Activated naive CD8-positive, alpha-beta T cell treated with anti-CD3 and anti-CD28 coated beads, Interleukin-2, amount 50 U/mL, for 24 hours (primary cell): ENCODE measurements at regions not wholly inside any gene's neighbourhood (a gene's known extent, or its start where the extent isn't known, plus 50 kb on each side); places are given as distances from the start of the nearest gene placed in this dataset.

ENCODE experiments used
- ATAC-seq: fragments of 150-1000 bp; cut with Tn5 transposase; one replicate; pipeline ENCODE4 v1.10.0; 2021
- DNase-seq: peaks from one replicate; pipeline ENCODE4 v3.0.0; 2021
- H3K27ac Mint-ChIP-seq: one replicate; pipeline ENCODE4 v1.8.0; 2021; ENCODE audit warnings: mild to moderate bottlenecking, mixed read lengths
- H3K27me3 Mint-ChIP-seq: one replicate; pipeline ENCODE4 v1.8.0; 2021; ENCODE audit warnings: mixed read lengths
- H3K36me3 Mint-ChIP-seq: one replicate; pipeline ENCODE4 v1.8.0; 2021; ENCODE audit warnings: low read depth, mixed read lengths
- H3K4me1 Mint-ChIP-seq: one replicate; pipeline ENCODE4 v1.8.0; 2021; ENCODE audit warnings: mixed read lengths
- H3K4me3 Mint-ChIP-seq: one replicate; pipeline ENCODE4 v1.8.0; 2021; ENCODE audit warnings: mild to moderate bottlenecking, moderate library complexity, mixed read lengths
- H3K9me3 Mint-ChIP-seq: one replicate; pipeline ENCODE4 v1.8.0; 2021; ENCODE audit warnings: mixed read lengths

DNA sequence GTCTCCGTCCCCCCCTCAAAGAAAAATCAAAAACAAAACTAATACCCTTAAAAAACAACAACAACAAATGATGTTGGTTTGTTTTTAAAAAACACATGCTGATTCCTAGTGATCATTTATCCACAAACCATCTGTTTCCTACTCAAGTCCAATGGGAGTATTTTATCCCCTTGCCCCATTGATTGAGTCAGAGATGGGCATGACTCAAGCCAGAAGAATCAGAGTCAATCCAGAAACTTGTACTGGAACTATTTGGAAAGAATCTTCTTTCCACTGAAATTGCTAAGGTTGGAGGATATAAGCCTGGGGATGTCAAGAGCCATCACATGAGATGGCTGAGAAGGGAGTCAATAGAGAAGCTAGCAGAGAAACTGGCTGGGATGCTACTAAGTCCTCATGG, 176.4 kb downstream of the MIS18A start:
- Mint-ChIP-seq H3K9me3 (no peaks in the 10 kb centered on the region), H3K27me3 (peaks cover 2% of the 10 kb centered on the region), H3K36me3 (no peaks in the 10 kb centered on the region), H3K4me3 (no peak overlapping the region), H3K4me1 (no peaks in the 10 kb centered on the region), H3K27ac (no peak overlapping the region)
- ATAC-seq (no peak), DNase-seq (no peak)

DNA sequence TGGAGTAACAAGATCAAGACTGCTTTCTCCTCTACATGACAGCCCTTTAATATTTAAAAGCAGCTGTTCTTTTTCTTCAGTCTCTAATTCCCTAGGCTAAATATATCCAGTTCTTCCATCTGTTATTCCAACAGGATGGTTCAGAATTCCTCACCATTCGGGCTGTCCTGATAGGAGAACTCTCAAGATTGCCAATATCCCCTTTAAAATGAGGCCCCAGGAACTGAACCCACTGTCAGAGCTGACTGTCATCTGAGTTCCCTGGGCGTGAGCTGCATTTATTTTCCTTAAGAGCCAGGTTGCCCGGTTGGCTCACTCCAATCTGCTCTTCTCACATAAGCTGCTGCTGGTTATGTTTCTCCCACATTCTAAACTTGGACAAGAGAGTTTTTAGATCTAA, 177.6 kb downstream of the MIS18A start:
- Mint-ChIP-seq H3K4me3 (no peak overlapping the region), H3K36me3 (no peaks in the 10 kb centered on the region), H3K27ac (no peak overlapping the region), H3K4me1 (no peaks in the 10 kb centered on the region), H3K9me3 (no peaks in the 10 kb centered on the region), H3K27me3 (no peaks in the 10 kb centered on the region)
- ATAC-seq (no peak), DNase-seq (no peak)

DNA sequence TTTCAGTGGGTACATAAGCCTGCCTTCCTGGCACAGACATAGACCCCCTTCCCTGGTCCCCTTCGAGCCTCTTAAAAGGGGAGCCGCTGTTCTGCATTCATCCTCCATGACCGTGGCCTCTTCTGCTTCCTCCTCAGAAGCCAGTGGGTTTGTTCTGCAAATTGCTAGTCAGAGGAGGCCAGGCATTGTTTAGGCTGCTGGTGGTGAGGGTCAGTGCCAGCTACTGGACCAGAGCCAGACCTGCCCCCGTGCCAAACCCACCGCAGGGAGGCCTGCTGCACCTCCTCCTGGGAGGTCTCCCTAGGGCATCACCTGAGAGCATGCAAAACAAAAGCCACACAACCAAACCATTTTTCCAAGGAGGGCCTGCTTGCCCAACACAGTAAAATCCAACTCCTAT, 178.4 kb downstream of the MIS18A start:
- Mint-ChIP-seq H3K36me3 (no peaks in the 10 kb centered on the region), H3K9me3 (no peaks in the 10 kb centered on the region), H3K4me1 (no peaks in the 10 kb centered on the region), H3K4me3 (no peak overlapping the region), H3K27me3 (no peaks in the 10 kb centered on the region), H3K27ac (no peak overlapping the region)
- ATAC-seq (no peak), DNase-seq (no peak)

DNA sequence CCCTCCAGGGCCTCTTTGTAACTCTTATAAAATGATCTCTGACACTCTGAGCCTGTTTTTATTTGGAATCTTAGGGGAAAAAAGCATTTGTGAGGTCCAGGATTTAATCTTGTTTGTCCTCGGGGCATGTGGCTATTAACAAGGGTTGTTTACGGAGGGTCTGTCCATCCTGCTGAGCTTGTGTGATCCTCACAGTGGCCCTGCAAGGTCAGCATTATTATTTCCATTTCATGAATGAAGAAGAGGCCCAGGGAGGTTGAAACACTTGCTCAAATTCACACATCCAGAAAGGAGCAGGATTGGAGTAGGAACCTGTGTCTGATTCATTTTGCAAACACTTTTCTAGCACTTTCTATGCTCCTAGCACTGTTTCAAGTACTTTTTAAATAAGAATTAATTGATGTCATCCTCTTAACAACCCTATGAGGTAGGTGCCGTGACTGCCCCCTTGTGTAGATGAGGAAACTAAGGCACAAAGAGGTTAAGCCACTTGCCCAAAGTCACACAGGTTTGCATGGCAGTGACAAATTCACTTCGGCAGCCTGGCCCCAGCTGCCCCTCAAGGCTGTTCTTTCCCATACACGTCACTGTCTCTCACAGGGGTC, 178.9 kb downstream of the MIS18A start:
- no peak overlapping the region for H3K27ac Mint-ChIP-seq
- H3K27me3 Mint-ChIP-seq, result no peaks in the 10 kb centered on the region
- H3K36me3 Mint-ChIP-seq, result no peaks in the 10 kb centered on the region
- DNase-seq (no peak), ATAC-seq (no peak)
- no peaks in the 10 kb centered on the region for H3K4me1 Mint-ChIP-seq
- no peaks in the 10 kb centered on the region for H3K9me3 Mint-ChIP-seq
- no peak overlapping the region for H3K4me3 Mint-ChIP-seq

DNA sequence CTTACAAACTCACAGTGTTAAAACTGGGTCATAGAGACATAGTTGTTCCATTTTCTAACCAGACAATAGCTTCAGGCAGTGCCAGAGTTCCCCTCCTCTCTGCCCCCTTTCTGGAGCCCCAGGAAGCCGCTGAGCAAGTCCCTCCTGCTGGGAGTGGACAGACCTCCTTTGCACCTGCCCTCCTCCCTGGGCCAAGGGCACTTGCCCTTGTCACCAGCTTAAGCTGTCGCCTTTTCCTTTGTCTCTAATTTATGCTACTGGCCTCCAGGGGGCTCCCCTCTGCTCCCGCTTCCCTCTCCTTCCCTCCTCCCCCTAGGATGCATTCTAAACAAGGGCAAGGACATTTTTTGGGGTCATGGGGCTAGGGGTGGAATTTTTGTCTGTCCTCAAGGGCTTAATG, 182.4 kb downstream of the MIS18A start:
- H3K9me3 Mint-ChIP-seq, result no peaks in the 10 kb centered on the region
- H3K4me3 Mint-ChIP-seq, result no peak overlapping the region
- no peak overlapping the region for H3K27ac Mint-ChIP-seq
- H3K36me3 Mint-ChIP-seq, result no peaks in the 10 kb centered on the region
- ATAC-seq (no peak), DNase-seq (peak; percentile 2)
- peaks cover 13% of the 10 kb centered on the region for H3K27me3 Mint-ChIP-seq
- H3K4me1 Mint-ChIP-seq, result no peaks in the 10 kb centered on the region

DNA sequence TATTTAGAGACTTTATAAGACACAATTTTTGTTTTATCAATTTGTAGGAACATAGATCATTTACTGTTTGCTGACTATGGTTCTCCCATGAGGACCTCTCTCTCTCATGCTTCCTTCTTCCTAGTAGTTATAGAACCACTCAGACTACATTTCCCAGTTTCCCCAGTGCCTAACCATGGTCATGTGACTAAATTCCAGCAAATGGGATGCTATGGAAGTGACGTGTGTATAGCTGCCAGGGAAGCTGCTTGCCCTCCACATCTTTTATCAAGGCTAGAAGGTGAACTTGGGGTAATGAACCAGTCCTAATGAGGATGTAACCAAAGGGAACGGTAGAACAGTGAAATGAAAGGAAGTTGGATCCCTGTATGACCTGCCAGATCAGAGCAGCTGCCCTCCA, 184.0 kb downstream of the MIS18A start:
- H3K27ac Mint-ChIP-seq, result no peak overlapping the region
- H3K27me3 Mint-ChIP-seq, result peaks cover 13% of the 10 kb centered on the region
- no peaks in the 10 kb centered on the region for H3K4me1 Mint-ChIP-seq
- no peaks in the 10 kb centered on the region for H3K36me3 Mint-ChIP-seq
- no peaks in the 10 kb centered on the region for H3K9me3 Mint-ChIP-seq
- DNase-seq (no peak), ATAC-seq (no peak)
- H3K4me3 Mint-ChIP-seq, result no peak overlapping the region

DNA sequence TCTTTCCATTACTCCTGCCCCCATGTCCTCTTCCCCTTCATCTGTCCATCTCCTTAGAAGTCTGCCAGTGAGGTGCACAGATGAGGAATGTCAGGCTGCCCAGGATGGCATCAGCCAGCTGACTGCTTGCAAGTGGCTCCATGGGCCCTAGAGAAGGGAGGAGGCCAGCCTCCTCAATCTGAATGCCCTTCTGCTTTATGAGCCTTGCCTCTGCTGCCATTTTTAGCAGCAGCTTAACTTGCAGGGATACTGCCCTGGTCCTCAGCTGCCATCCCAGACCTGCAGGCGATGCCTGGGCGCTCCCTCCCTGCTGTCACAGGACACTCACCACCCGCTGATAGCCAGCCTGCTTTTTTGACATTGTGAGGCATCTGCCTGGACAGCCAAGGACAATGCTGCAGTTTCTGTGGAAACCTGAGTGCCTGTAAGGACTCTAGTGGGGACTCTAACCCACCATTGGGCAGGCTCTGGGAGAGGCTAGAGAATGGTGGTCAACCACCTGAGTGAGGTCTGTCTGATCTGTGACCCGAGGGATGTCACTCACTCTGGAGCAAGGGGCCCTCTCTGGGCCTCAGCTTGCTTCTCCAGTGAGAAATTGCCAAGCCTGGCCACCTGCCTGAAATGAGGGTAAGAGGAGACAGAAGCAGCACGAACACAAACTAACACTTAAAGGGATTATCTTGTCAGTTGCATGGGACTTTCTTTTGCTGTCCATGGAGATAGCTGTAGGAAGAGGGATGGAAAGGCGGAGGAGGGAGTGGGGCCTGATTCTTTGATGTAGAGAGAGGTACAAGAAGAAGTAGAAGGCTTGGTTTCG, 185.0 kb downstream of the MIS18A start:
- ATAC-seq, result no peak
- no peaks in the 10 kb centered on the region for H3K9me3 Mint-ChIP-seq
- H3K27me3 Mint-ChIP-seq, result peaks cover 13% of the 10 kb centered on the region
- no peak overlapping the region for H3K27ac Mint-ChIP-seq
- no peak for DNase-seq
- H3K4me1 Mint-ChIP-seq, result no peaks in the 10 kb centered on the region
- H3K4me3 Mint-ChIP-seq, result no peak overlapping the region
- no peaks in the 10 kb centered on the region for H3K36me3 Mint-ChIP-seq

DNA sequence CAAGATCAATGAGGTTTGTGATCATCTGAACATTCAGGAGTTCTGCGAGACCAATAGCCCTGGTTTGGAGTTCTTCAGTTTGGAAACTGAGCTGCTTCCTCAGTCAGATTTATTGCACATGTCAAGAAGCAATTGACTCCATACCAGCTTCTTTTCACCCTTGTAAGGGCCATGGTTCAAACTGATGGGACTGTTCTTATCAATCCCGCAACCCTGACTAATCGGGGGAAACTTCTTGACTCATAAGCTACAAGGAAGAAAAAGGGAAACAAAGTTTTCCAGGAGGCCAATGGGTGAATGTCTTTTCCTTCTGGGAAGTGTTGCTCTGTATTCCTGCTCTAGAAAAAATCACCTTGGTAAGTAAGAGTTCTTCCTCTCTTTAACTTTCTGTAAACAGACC, 187.9 kb downstream of the MIS18A start:
- H3K27me3 Mint-ChIP-seq, result peaks cover 13% of the 10 kb centered on the region
- ATAC-seq (no peak), DNase-seq (no peak)
- no peak overlapping the region for H3K4me3 Mint-ChIP-seq
- peaks cover 7% of the 10 kb centered on the region for H3K4me1 Mint-ChIP-seq
- no peaks in the 10 kb centered on the region for H3K36me3 Mint-ChIP-seq
- H3K9me3 Mint-ChIP-seq, result no peaks in the 10 kb centered on the region
- no peak overlapping the region for H3K27ac Mint-ChIP-seq

DNA sequence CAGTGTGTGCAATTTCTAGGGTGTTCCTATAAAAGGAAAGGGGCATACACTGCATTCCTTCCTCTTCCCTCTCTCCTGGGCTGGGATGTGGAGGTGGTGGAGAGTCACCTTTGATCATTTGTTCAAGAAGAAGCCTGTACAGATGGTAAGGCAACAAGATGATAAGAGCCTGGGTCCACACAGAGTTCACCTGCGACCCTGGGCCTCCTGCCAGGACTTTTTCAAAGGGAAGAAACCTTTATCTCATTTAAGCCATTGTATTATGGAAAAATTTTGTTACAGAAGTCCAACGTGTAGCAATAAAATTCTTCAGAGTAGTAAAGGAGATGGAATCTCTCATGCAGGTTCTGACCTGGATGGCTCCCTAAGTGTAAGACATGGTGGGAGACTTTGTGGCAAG, 189.1 kb downstream of the MIS18A start:
- Mint-ChIP-seq H3K9me3 (no peaks in the 10 kb centered on the region), H3K27me3 (peaks cover 14% of the 10 kb centered on the region), H3K27ac (no peak overlapping the region), H3K36me3 (no peaks in the 10 kb centered on the region), H3K4me3 (no peak overlapping the region), H3K4me1 (peaks cover 7% of the 10 kb centered on the region)
- no peak for DNase-seq
- no peak for ATAC-seq

DNA sequence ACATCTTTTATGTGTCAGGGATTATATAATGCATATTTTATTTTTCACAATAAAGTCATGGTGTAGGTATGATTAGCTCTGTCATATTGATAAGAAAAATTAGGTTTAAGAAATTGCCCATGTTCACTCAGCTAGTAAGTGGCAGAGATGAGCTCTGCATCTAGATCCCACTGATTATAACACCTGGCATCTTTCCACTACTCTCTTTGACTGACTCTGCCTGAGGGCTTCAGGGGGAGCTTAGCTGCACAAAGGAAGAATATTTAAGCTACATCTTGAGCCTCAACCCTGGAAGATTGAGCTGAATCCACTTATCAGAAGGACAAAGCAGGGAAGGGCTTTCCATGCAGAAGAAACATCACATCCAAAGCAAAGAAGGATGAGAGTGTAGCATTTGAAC, 190.4 kb downstream of the MIS18A start:
- no peak overlapping the region for H3K27ac Mint-ChIP-seq
- no peak overlapping the region for H3K4me3 Mint-ChIP-seq
- peaks cover 7% of the 10 kb centered on the region for H3K27me3 Mint-ChIP-seq
- H3K9me3 Mint-ChIP-seq, result no peaks in the 10 kb centered on the region
- no peak for ATAC-seq
- no peaks in the 10 kb centered on the region for H3K36me3 Mint-ChIP-seq
- no peak for DNase-seq
- H3K4me1 Mint-ChIP-seq, result peaks cover 7% of the 10 kb centered on the region

DNA sequence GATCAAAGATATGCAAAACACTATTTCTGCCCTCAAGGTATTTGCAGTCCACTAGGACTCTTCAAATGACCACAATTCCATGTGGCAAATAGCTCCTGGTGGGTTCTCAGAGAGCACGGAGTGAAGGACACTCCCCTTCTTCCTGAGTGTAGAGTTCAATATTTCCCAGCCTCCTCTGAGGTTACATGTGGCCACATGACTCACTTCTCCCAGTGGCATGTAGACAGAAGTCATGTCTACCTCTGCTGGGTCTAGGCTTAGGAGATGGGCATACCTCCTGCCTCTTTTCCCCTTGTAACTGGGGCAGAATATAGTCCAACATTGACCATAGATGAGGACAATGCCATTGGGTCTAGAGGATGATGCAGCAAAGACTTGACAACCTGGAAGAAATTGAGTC, 191.4 kb downstream of the MIS18A start:
- peaks cover 7% of the 10 kb centered on the region for H3K4me1 Mint-ChIP-seq
- peak; percentile 95 for ATAC-seq
- no peaks in the 10 kb centered on the region for H3K36me3 Mint-ChIP-seq
- no peak overlapping the region for H3K4me3 Mint-ChIP-seq
- H3K27ac Mint-ChIP-seq, result peak overlapping the region; percentile 1
- DNase-seq, result peak; percentile 12
- no peaks in the 10 kb centered on the region for H3K9me3 Mint-ChIP-seq
- peaks cover 2% of the 10 kb centered on the region for H3K27me3 Mint-ChIP-seq

DNA sequence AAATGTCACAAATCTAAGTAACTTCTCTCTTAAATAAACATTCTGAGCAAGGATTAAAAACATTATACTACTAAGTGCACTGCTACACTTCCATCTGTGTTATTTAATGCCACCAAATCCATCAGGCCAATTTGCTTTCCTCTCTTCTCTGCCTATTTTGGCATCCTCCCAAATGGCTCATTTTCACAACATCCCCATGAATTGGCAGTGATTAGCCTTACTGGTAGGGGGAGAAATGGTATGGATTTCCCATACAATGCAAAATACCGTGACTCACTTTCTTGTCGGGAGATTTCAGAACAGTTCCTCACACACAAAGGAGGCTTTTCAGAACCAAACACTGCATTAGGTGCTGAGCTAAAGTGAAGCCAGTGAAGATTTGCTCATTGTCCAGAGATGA, 195.7 kb downstream of the MIS18A start:
- no peak overlapping the region for H3K4me3 Mint-ChIP-seq
- peaks cover 2% of the 10 kb centered on the region for H3K27me3 Mint-ChIP-seq
- DNase-seq (no peak), ATAC-seq (no peak)
- no peak overlapping the region for H3K27ac Mint-ChIP-seq
- peaks cover 7% of the 10 kb centered on the region for H3K4me1 Mint-ChIP-seq
- no peaks in the 10 kb centered on the region for H3K36me3 Mint-ChIP-seq
- no peaks in the 10 kb centered on the region for H3K9me3 Mint-ChIP-seq

DNA sequence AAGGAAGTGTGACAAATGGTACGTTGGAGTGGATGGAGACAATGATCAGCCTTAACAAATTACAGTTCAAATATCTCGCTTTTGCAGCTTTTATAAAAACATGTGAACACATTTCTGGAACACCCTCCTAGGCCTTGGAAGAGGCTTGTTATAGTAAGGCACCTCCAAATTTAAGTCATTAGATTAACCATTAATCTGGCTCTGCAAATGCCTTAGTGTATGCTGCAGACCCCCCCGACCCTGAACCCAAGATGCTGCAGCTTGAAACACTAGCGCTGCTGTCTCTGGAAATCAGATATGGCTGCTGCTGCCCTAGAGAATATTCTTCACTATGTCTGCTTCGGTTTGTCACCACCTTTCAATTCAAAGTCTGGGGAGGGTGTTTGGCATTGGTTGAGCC, 196.4 kb downstream of the MIS18A start:
- no peak overlapping the region for H3K27ac Mint-ChIP-seq
- no peaks in the 10 kb centered on the region for H3K36me3 Mint-ChIP-seq
- ATAC-seq (no peak), DNase-seq (no peak)
- peaks cover 2% of the 10 kb centered on the region for H3K4me1 Mint-ChIP-seq
- H3K9me3 Mint-ChIP-seq, result no peaks in the 10 kb centered on the region
- no peak overlapping the region for H3K4me3 Mint-ChIP-seq
- H3K27me3 Mint-ChIP-seq, result peaks cover 2% of the 10 kb centered on the region

DNA sequence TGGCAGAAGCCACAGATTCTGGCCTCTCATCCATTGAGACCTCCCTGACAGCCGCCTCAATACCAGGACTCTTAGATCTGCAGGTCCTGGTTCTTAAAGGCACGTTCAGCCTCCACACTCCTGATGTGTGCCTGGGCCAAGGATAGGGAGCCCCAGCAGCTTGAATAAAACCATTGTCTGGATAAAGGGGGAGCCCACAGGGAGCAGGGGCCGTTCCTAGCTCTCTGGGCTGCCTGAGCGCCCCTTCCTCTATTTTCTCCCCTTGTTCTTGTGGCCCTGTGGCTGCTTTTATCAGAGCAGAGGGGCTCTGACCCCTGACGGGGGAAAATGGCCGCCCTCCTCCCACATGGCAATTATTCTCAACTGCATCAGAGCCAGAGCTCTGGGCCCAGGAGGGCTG, 200.8 kb downstream of the HUNK start:
- Mint-ChIP-seq H3K4me3 (no peak overlapping the region), H3K27ac (no peak overlapping the region), H3K36me3 (no peaks in the 10 kb centered on the region), H3K4me1 (no peaks in the 10 kb centered on the region), H3K9me3 (peaks cover 9% of the 10 kb centered on the region), H3K27me3 (no peaks in the 10 kb centered on the region)
- DNase-seq, result no peak
- ATAC-seq, result no peak

DNA sequence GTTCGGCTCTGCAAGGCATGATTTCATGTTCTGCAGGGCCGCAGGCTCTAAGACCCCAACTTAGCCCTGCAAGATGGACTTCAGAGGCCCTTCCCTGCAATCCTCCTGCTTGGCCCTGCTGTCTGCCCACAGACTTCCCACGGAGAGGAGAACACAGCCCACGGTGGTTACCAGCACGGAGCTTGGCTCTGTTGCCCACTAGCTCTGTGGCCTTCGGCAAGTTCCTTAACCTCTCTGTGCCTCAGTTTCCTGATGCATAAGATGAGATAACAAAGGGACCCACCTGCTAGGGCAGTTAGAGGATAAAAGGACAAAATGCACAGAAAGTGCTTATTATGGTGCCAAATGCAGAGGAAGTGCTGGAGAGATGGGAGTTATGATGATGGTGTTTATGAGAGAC, 200.4 kb downstream of the HUNK start:
- no peak for ATAC-seq
- no peaks in the 10 kb centered on the region for H3K4me1 Mint-ChIP-seq
- H3K4me3 Mint-ChIP-seq, result no peak overlapping the region
- no peak for DNase-seq
- H3K36me3 Mint-ChIP-seq, result no peaks in the 10 kb centered on the region
- H3K27me3 Mint-ChIP-seq, result no peaks in the 10 kb centered on the region
- no peak overlapping the region for H3K27ac Mint-ChIP-seq
- peaks cover 9% of the 10 kb centered on the region for H3K9me3 Mint-ChIP-seq
